Endothelial cell of umbilical vein (primary cell): ENCODE measurements at regions not wholly inside any gene's neighbourhood (a gene's known extent, or its start where the extent isn't known, plus 50 kb on each side); places are given as distances from the start of the nearest gene placed in this dataset.

Source experiments
- BruUV-seq: library from RNA; stranded (reverse); fragments of 400-500 nt; replicated peaks from 2 replicates; lab custom pipeline; 2021; lab: Mats Ljungman, UMichigan
- CTCF ChIA-PET: fragments of 300-600, 350-600 bp; sonication (Branson Sonifier 250); formaldehyde crosslinking; loops from one replicate; lab custom pipeline; 2021; ENCODE audit warnings: antibody characterized with exemption, inconsistent platforms; lab: Charles Lee
- POLR2A ChIA-PET: fragments of 300-600, 350-600 bp; sonication (Branson Sonifier 250); formaldehyde crosslinking; loops from one replicate; lab custom pipeline; 2021; ENCODE audit warnings: antibody characterized with exemption, inconsistent platforms; lab: Charles Lee
- DNase-seq: peaks from one replicate; pipeline ENCODE4 v3.0.0-alpha.2; 2011; ENCODE audit warnings: low read depth, low spot score
- FAIRE-seq: peaks from 2 replicates; lab custom pipeline; 2011; peaks lifted over from hg19 to GRCh38; lab: Jason Lieb, UNC
- H2AFZ ChIP-seq: 2 replicates; pipeline ENCODE4 v1.6.0; 2012; ENCODE audit warnings: low read depth, low read length, control low read depth, inconsistent platforms
- H3K27ac ChIP-seq: 2 replicates; pipeline ENCODE4 v1.5.1; 2011; ENCODE audit warnings: low read depth, mild to moderate bottlenecking, control low read depth, low read length, moderate library complexity; ENCODE audit not compliant: insufficient read depth
- H3K27me3 ChIP-seq, 2 experiments: 2 replicates each; pipeline versions ENCODE4 v1.6.0 to v1.6.1; 2011; ENCODE audit warnings: low read length in 2 of 2, mixed read lengths in 1 of 2; ENCODE audit not compliant: control insufficient read depth in 2 of 2, insufficient read depth in 2 of 2
- H3K36me3 ChIP-seq, 2 experiments: 2 replicates in 1 of 2; 3 replicates in 1 of 2; pipeline ENCODE4 v1.5.1; 2011; ENCODE audit warnings: low read length in 2 of 2, mild to moderate bottlenecking in 1 of 2, moderate library complexity in 1 of 2; ENCODE audit not compliant: control insufficient read depth in 2 of 2, insufficient read depth in 2 of 2; ENCODE audit errors: extremely low read depth in 1 of 2
- H3K4me1 ChIP-seq: 3 replicates; pipeline ENCODE4 v1.5.1; 2011; ENCODE audit warnings: mild to moderate bottlenecking, low read length; ENCODE audit not compliant: control insufficient read depth, insufficient read depth; ENCODE audit errors: extremely low read depth
- H3K4me2 ChIP-seq: 2 replicates; pipeline ENCODE4 v1.6.1; 2011; ENCODE audit warnings: low read length, control low read depth, mixed read lengths; ENCODE audit not compliant: insufficient read depth
- H3K4me3 ChIP-seq, 3 experiments: fragments of 200-600 bp in 1 of 3; sonication (generic), shearing (Covaris generic) in 1 of 3; replicated peaks in 1 of 3; 2 replicates each; pipeline ENCODE4 v1.5.1; 2011 to 2016; ENCODE audit warnings: control low read depth in 3 of 3, low read length in 3 of 3, mild to moderate bottlenecking in 2 of 3, inconsistent platforms in 1 of 3, low read depth in 1 of 3, moderate library complexity in 1 of 3; ENCODE audit not compliant: insufficient read depth in 1 of 3
- H3K79me2 ChIP-seq: 2 replicates; pipeline ENCODE4 v1.6.0; 2012; ENCODE audit warnings: low read length, inconsistent platforms; ENCODE audit not compliant: control insufficient read depth, insufficient read depth
- H3K9ac ChIP-seq: replicated peaks from 2 replicates; pipeline ENCODE3; 2011; ENCODE audit warnings: low read length, control low read depth; ENCODE audit not compliant: insufficient read depth; ENCODE audit errors: extremely low read depth
- H3K9me1 ChIP-seq: replicated peaks from 3 replicates; pipeline ENCODE4 v1.6.0; 2011; ENCODE audit warnings: mild to moderate bottlenecking, low read length; ENCODE audit not compliant: control insufficient read depth, insufficient read depth; ENCODE audit errors: extremely low read depth
- H3K9me3 ChIP-seq: replicated peaks from 2 replicates; pipeline ENCODE4 v1.5.1; 2012; ENCODE audit warnings: low read length, inconsistent platforms; ENCODE audit not compliant: control insufficient read depth, insufficient read depth
- H4K20me1 ChIP-seq: replicated peaks from 2 replicates; pipeline ENCODE3; 2011; ENCODE audit warnings: mild to moderate bottlenecking, low read length; ENCODE audit not compliant: control insufficient read depth, insufficient read depth; ENCODE audit errors: extremely low read depth
- CTCF ChIP-seq, 2 donors: IDR thresholded peaks; 1 replicate in 1 of 2; 2 replicates in 1 of 2; pipeline ENCODE4 v1.5.1; 2011; ENCODE audit warnings: low read length in 2 of 2, mild to moderate bottlenecking in 2 of 2, moderate library complexity in 2 of 2, control low read depth in 1 of 2, inconsistent platforms in 1 of 2, low read depth in 1 of 2; ENCODE audit not compliant: insufficient read depth in 1 of 2; ENCODE audit errors: extremely low read depth in 1 of 2
- EZH2 ChIP-seq: IDR thresholded peaks from 2 replicates; pipeline ENCODE4 v1.6.1; 2012; ENCODE audit warnings: borderline replicate concordance, low read depth, mild to moderate bottlenecking, moderate library complexity, low read length, inconsistent platforms; ENCODE audit not compliant: severe bottlenecking
- FOS ChIP-seq: IDR thresholded peaks from 2 replicates; pipeline ENCODE4 v1.6.1; 2011; ENCODE audit warnings: mild to moderate bottlenecking, low read length, moderate library complexity, borderline replicate concordance; ENCODE audit not compliant: insufficient read depth
- GATA2 ChIP-seq: IDR thresholded peaks from 2 replicates; pipeline ENCODE4 v1.7.0; 2011; ENCODE audit warnings: low read depth, mild to moderate bottlenecking, moderate library complexity, mixed read lengths, low read length; ENCODE audit not compliant: insufficient read length, insufficient read depth
- JUN ChIP-seq: IDR thresholded peaks from 2 replicates; pipeline ENCODE4 v1.6.1; 2011; ENCODE audit warnings: borderline replicate concordance, low read depth; ENCODE audit not compliant: insufficient read length, insufficient read depth
- MAX ChIP-seq: IDR thresholded peaks from 2 replicates; pipeline ENCODE4 v1.6.1; 2011; ENCODE audit not compliant: insufficient read depth, insufficient read length
- MYC ChIP-seq: IDR thresholded peaks from one replicate; pipeline ENCODE4 v1.6.1; 2011; ENCODE audit warnings: mild to moderate bottlenecking, low read depth, low read length
- POLR2A ChIP-seq: IDR thresholded peaks from 2 replicates; pipeline ENCODE4 v1.6.1; 2012; ENCODE audit warnings: low read depth, mild to moderate bottlenecking, control low read depth, low read length
- POLR2AphosphoS5 ChIP-seq: IDR thresholded peaks from 2 replicates; pipeline ENCODE4 v1.6.1; 2012; ENCODE audit warnings: low read depth, mild to moderate bottlenecking, control low read depth, low read length, moderate library complexity; ENCODE audit not compliant: insufficient read depth
- dilution Hi-C: fragments of 300-500 bp; cut with MboI; formaldehyde crosslinking; loops from one replicate; pipeline ENCODE4 v1.15.0; 2019; ENCODE audit warnings: low sequenced_read_pairs; ENCODE audit not compliant: extremely low pct_ligation_motif_present
- intact Hi-C: fragments of 100-400 bp; cut with micrococcal nuclease; formaldehyde crosslinking; loops from one replicate; pipeline ENCODE4 v1.10.0; 2022

DNA sequence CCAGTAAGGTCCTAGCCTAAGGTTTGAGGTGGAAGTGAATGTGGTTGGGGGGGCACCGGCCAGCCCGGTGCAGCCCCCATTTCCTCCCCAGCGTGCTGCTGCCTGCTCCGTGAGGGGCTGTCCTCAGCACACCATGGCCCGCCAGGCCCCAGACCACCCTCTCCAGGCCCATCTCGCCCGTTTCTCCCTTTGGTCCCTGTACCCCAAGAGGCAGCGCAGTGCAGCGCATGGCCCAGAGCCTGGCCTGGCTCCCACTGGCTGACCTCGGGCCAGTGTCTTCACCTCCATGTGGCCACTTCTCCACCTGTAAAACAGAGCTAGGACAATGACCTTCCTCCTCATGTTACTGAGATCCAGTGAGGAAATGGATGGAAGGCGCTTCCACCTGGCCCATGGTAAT lies 170.0 kb upstream of the GSE1 start:
- no TSS peak for BruUV-seq
- H3K4me2 ChIP-seq = no peak overlapping the region
- H4K20me1 ChIP-seq = no peaks in the 10 kb centered on the region
- ChIA-PET CTCF (interaction anchor here (1.6 kb wide), 1 partner anchor 23 kb away, joined by 7 read pairs; no protein-coding TSS in a partner anchor), POLR2A (no interaction called here)
- H3K4me1 ChIP-seq = no peaks in the 10 kb centered on the region
- H3K9me3 ChIP-seq = no peaks in the 10 kb centered on the region
- H3K9me1 ChIP-seq = no peaks in the 10 kb centered on the region
- H3K36me3 ChIP-seq = no peaks in the 10 kb centered on the region
- intact Hi-C loops (no loop called here), dilution Hi-C loops (no loop called here)
- no peak overlapping the region for H3K9ac ChIP-seq
- no peak overlapping the region for H3K4me3 ChIP-seq
- no peaks in the 10 kb centered on the region for H3K27me3 ChIP-seq
- no peak overlapping the region for H3K27ac ChIP-seq
- no peak overlapping the region for H2AFZ ChIP-seq
- FAIRE-seq = no peak
- H3K79me2 ChIP-seq = no peaks in the 10 kb centered on the region
- TF ChIP-seq GATA2 (no peak), MAX (no peak), FOS (no peak), EZH2 (no peak), POLR2AphosphoS5 (no peak), JUN (no peak), MYC (no peak), POLR2A (no peak), CTCF (IDR thresholded peaks at IDR 0.05; ENCODE audit: extremely low read depth in 1 of 2, insufficient read depth in 1 of 2, low read depth in 1 of 2, low read length in 2 of 2) (no peak)
- no peak for DNase-seq
